ENCODE measurements at regions not wholly inside any gene's neighbourhood (a gene's known extent, or its start where the extent isn't known, plus 50 kb on each side); places are given as distances from the start of the nearest gene placed in this dataset.

DNA sequence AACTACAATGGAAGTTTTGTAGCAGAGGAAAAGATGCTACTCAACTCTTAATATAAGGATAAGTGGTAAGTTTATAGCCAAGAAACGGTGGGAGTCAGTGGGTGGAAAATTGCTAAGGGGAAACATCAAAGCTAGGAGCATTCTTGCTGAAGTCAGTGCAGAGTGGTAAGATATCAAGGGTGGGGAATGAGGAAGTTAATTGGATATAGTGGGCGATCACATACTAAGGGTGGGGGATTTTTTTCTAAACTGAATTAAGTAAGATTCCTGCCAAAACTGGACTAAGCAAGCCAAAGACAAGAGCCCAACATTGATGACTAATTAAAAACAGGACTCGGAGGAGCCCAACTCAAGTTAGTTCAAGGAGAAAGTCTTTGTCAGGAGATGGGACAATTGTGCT lies 525.4 kb downstream of the CCDC85A start:
- TF ChIP-seq, protein P1, sequence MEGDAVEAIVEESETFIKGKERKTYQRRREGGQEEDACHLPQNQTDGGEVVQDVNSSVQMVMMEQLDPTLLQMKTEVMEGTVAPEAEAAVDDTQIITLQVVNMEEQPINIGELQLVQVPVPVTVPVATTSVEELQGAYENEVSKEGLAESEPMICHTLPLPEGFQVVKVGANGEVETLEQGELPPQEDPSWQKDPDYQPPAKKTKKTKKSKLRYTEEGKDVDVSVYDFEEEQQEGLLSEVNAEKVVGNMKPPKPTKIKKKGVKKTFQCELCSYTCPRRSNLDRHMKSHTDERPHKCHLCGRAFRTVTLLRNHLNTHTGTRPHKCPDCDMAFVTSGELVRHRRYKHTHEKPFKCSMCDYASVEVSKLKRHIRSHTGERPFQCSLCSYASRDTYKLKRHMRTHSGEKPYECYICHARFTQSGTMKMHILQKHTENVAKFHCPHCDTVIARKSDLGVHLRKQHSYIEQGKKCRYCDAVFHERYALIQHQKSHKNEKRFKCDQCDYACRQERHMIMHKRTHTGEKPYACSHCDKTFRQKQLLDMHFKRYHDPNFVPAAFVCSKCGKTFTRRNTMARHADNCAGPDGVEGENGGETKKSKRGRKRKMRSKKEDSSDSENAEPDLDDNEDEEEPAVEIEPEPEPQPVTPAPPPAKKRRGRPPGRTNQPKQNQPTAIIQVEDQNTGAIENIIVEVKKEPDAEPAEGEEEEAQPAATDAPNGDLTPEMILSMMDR (conservative IDR thresholded peaks at IDR 0.05; ENCODE audit: low read length) = no peak
- no peak for TF ChIP-seq EZH2phosphoT487 (IDR thresholded peaks at IDR 0.05; ENCODE audit: borderline replicate concordance)
